ENCODE measurements at regions not wholly inside any gene's neighbourhood (a gene's known extent, or its start where the extent isn't known, plus 50 kb on each side); places are given as distances from the start of the nearest gene placed in this dataset.

DNA sequence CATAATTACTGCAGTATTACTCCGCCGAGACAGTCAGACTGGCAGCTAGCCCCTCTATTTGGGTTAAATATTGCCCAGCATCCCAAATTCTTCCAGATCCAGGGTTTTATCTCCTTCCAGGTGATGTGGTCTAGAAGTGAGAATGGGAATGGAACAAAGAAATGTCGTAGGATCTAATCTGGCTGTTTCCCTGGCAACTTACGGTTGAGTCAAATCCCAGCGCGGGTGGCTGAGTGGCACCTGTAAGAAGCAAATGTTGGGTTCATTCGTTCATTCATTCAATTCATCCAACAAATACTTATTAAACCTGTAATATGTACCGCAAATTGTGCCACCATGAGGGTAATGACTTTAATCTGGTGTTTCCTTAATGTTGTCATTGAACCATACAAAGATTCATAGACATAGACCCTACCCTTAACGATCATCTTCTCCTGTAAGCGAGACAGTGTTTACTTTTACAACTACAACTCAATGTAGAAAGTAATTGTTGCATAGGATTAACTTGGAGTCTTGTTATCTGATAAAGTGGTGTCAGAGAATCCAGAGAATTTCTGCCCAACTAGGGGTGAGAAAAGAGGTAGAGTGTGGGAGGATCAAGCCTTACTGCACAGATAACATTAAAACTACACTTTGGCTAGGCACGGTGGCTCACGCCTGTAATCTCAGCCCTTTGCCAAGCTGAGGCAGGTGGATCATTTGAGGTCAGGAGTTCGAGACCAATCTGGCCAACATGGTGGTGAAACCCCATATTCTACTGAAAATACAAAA, 91.3 kb upstream of the ADGRF1 start (continued):
- TF ChIP-seq, protein P1, sequence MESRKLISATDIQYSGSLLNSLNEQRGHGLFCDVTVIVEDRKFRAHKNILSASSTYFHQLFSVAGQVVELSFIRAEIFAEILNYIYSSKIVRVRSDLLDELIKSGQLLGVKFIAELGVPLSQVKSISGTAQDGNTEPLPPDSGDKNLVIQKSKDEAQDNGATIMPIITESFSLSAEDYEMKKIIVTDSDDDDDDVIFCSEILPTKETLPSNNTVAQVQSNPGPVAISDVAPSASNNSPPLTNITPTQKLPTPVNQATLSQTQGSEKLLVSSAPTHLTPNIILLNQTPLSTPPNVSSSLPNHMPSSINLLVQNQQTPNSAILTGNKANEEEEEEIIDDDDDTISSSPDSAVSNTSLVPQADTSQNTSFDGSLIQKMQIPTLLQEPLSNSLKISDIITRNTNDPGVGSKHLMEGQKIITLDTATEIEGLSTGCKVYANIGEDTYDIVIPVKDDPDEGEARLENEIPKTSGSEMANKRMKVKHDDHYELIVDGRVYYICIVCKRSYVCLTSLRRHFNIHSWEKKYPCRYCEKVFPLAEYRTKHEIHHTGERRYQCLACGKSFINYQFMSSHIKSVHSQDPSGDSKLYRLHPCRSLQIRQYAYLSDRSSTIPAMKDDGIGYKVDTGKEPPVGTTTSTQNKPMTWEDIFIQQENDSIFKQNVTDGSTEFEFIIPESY (CRISPR knock-in tag; IDR thresholded peaks at IDR 0.05) = 0 out of 2 replicates have a peak, but pooled peaks have one; percentile 34
- TF ChIP-seq ZNF518B (CRISPR knock-in tag; IDR thresholded peaks at IDR 0.05) (no peak), ZNF512 (tag; IDR thresholded peaks at IDR 0.05) (no peak), CHD2 (IDR thresholded peaks at IDR 0.05; ENCODE audit: low read depth, low read length) (no peak), DPF2 (IDR thresholded peaks at IDR 0.05) (peak; percentile 49; the same call in 1 of the 2 replicates), TCF7L2 (IDR thresholded peaks at IDR 0.05; ENCODE audit: low read depth, low read length) (no peak), NCOA6 (IDR thresholded peaks at IDR 0.05) (no peak; the same call in 1 of the 2 replicates), HCFC1 (IDR thresholded peaks at IDR 0.05; ENCODE audit: low read depth, low read length) (no peak), ZNF778 (CRISPR knock-in tag; IDR thresholded peaks at IDR 0.05) (no peak), HNRNPL (IDR thresholded peaks at IDR 0.05; ENCODE audit: low read depth, low read length) (no peak), ZNF316 (IDR thresholded peaks at IDR 0.05) (no peak), SRSF7 (optimal IDR thresholded peaks at IDR 0.05; ENCODE audit: low read depth, low read length) (no peak), ZNF696 (CRISPR knock-in tag; conservative IDR thresholded peaks at IDR 0.05) (no peak), MEF2D (tag; conservative IDR thresholded peaks at IDR 0.05; ENCODE audit: low read depth) (no peak), ZNF57 (CRISPR knock-in tag; IDR thresholded peaks at IDR 0.05) (no peak)
- TF ChIP-seq, protein P2, sequence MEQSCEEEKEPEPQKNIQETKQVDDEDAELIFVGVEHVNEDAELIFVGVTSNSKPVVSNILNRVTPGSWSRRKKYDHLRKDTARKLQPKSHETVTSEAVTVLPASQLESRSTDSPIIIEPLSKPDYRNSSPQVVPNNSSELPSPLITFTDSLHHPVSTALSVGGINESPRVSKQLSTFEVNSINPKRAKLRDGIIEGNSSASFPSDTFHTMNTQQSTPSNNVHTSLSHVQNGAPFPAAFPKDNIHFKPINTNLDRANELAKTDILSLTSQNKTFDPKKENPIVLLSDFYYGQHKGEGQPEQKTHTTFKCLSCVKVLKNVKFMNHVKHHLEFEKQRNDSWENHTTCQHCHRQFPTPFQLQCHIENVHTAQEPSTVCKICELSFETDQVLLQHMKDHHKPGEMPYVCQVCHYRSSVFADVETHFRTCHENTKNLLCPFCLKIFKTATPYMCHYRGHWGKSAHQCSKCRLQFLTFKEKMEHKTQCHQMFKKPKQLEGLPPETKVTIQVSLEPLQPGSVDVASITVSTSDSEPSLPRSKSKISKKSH (CRISPR knock-in tag; IDR thresholded peaks at IDR 0.05) = no peak
- TF ChIP-seq, protein P3, sequence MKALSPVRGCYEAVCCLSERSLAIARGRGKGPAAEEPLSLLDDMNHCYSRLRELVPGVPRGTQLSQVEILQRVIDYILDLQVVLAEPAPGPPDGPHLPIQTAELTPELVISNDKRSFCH (CRISPR knock-in tag; IDR thresholded peaks at IDR 0.05) = no peak
- TF ChIP-seq, protein P3 (tag; IDR thresholded peaks at IDR 0.05) = no peak
